ENCODE measurements at regions not wholly inside any gene's neighbourhood (a gene's known extent, or its start where the extent isn't known, plus 50 kb on each side); places are given as distances from the start of the nearest gene placed in this dataset.

- TF ChIP-seq EP300 (IDR thresholded peaks at IDR 0.05), result no peak
- no peak for TF ChIP-seq POLR2A (IDR thresholded peaks at IDR 0.05)
Observed at GRCh38 chr3:80549173-80549572, 781.4 kb upstream of the ROBO1 start.

Data from ovary (tissue), 1 donor.